Ureter (tissue), 1 donor: ENCODE measurements at regions not wholly inside any gene's neighbourhood (a gene's known extent, or its start where the extent isn't known, plus 50 kb on each side); places are given as distances from the start of the nearest gene placed in this dataset.
"Not testable (repeated sequence)": the region's sequence is repeated elsewhere in the genome, so short reads cannot be mapped to it uniquely, and the experiment has no call there.

Experiments
- DNase-seq: peaks from one replicate; pipeline ENCODE4 v3.0.0-alpha.2; 2020; ENCODE audit warnings: low spot score
- donor health status: DM: yes; HTN: yes; CAD: no.

- no peak for DNase-seq
Observed at GRCh38 chr10:85139124-85139523, 810.7 kb downstream of the CCSER2 start.

- DNase-seq: not testable (repeated sequence)
Observed at GRCh38 chr10:85141520-85141919, 813.1 kb downstream of the CCSER2 start.

GRCh38 chr10:85145966-85146365, 817.6 kb downstream of the CCSER2 start:
- DNase-seq: no peak

GRCh38 chr10:85147346-85148250, 819.2 kb downstream of the CCSER2 start:
- no peak for DNase-seq

GRCh38 chr10:85148693-85149640, 820.6 kb downstream of the CCSER2 start:
- DNase-seq: no peak

GRCh38 chr10:85149766-85150165, 821.4 kb downstream of the CCSER2 start:
- no peak for DNase-seq

GRCh38 chr10:85151506-85151905, 823.1 kb downstream of the CCSER2 start:
- DNase-seq: no peak

GRCh38 chr10:85152496-85152895, 824.1 kb downstream of the CCSER2 start:
- no peak for DNase-seq

- DNase-seq: no peak
Observed at GRCh38 chr10:85152911-85153310, 824.5 kb downstream of the CCSER2 start.

GRCh38 chr10:85157206-85157605, 828.8 kb downstream of the CCSER2 start:
- DNase-seq: no peak

GRCh38 chr10:85168243-85168642, 839.9 kb downstream of the CCSER2 start:
- DNase-seq: no peak

- DNase-seq: no peak
Observed at GRCh38 chr10:85170026-85170425, 841.6 kb downstream of the CCSER2 start.

- DNase-seq: no peak
Observed at GRCh38 chr10:85175635-85176034, 847.2 kb downstream of the CCSER2 start.

- no peak for DNase-seq
Observed at GRCh38 chr10:85177767-85178166, 849.4 kb downstream of the CCSER2 start.

- no peak for DNase-seq
Observed at GRCh38 chr10:85187047-85187446, 858.7 kb downstream of the CCSER2 start.

- DNase-seq: no peak
Observed at GRCh38 chr10:85188770-85189484, 860.5 kb downstream of the CCSER2 start.

- no peak for DNase-seq
Observed at GRCh38 chr10:85193796-85194195, 865.4 kb downstream of the CCSER2 start.

GRCh38 chr10:85194706-85195105, 866.3 kb downstream of the CCSER2 start:
- DNase-seq: no peak

GRCh38 chr10:85195596-85195995, 867.2 kb downstream of the CCSER2 start:
- no peak for DNase-seq

GRCh38 chr10:85204814-85205213, 876.4 kb downstream of the CCSER2 start:
- DNase-seq: no peak

GRCh38 chr10:85212526-85212925, 884.1 kb downstream of the CCSER2 start:
- no peak for DNase-seq

GRCh38 chr10:85213493-85213892, 885.1 kb downstream of the CCSER2 start:
- DNase-seq: no peak
